ENCODE measurements at regions not wholly inside any gene's neighbourhood (a gene's known extent, or its start where the extent isn't known, plus 50 kb on each side); places are given as distances from the start of the nearest gene placed in this dataset.

- no peak for DNase-seq (ENCODE audit: low spot score)
Observed at GRCh38 chr5:89036166-89036565, 153.2 kb upstream of the MEF2C start.

- DNase-seq (ENCODE audit: low spot score) = no peak
Observed at GRCh38 chr5:89034588-89034987, 151.6 kb upstream of the MEF2C start.

DNA sequence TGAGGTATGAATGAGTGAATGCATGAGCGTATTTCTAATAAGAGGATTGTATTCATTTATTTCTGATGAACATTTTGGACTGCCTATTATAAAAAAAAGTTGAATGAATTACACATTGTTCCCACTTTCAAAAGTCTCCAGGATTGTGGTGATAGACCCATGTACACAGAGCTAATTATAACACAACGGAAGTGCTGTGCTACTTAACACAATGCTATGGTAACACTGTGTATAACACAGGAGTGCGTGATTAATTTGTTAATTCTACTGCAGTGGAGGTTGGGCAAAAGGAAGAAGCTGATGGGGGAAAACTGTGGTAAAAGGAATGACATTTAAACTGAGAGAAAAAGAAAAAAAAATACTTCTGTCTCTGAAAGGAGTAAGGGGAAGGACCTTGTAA, 147.8 kb upstream of the MEF2C start:
- DNase-seq (ENCODE audit: low spot score) = no peak

DNA sequence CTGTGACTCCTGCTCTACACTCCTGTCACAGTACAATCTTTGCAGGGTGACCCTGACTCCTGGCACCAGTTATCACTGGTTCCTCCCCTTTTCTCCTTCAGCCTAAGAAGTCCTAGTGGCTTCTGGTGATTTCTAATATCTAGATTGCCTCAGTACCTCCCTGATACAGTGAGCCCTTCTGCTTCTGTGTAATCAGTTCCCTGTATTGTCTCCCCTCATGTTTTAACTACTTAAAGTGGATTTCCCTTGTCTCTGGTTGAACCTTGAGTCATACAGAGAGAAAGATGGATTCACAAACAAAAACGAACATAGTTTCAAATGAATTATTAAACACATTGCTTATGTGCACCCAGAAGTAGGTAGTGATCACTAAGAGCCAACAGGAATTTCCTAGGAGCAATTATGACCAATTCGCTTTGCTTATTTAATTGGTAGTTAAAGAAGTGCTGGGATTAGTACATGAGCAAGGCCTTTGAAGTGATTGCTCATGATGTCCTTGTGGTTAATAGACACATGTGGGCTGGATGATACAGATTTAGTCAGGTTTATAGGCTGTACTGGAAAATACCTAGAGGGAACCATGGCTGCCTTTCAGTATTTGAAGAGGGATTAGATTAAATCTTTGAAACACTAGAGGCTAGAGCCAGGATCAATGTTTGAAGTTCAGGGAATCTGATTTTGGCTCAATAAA, 145.8 kb upstream of the MEF2C start:
- DNase-seq (ENCODE audit: low spot score) = no peak

GRCh38 chr5:89024045-89024444, 141.1 kb upstream of the MEF2C start:
- no peak for DNase-seq (ENCODE audit: low spot score)

GRCh38 chr5:89020926-89021610, 138.1 kb upstream of the MEF2C start:
- no peak for DNase-seq (ENCODE audit: low spot score)

- no peak for DNase-seq (ENCODE audit: low spot score)
Observed at GRCh38 chr5:89016741-89017303, 133.8 kb upstream of the MEF2C start.

DNA sequence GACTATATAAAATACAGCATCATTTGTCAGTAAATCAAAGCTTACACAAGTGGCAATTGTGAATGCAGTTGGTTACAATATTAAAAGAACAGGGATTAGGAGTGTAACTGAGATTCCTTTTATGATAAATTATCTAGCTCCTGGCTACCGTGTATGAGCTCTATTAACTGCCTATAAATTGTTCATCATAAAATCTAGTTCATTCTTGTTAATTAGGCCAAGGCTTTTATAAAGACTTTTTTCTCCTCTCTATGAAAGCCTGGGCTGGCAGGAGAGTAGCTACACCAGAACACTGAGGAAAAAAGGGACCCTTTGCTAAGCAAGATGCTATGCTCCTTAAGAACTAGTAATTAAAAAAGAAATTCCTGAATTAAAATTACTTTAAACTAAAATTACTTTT, 132.4 kb upstream of the MEF2C start:
- no peak for DNase-seq (ENCODE audit: low spot score)

DNA sequence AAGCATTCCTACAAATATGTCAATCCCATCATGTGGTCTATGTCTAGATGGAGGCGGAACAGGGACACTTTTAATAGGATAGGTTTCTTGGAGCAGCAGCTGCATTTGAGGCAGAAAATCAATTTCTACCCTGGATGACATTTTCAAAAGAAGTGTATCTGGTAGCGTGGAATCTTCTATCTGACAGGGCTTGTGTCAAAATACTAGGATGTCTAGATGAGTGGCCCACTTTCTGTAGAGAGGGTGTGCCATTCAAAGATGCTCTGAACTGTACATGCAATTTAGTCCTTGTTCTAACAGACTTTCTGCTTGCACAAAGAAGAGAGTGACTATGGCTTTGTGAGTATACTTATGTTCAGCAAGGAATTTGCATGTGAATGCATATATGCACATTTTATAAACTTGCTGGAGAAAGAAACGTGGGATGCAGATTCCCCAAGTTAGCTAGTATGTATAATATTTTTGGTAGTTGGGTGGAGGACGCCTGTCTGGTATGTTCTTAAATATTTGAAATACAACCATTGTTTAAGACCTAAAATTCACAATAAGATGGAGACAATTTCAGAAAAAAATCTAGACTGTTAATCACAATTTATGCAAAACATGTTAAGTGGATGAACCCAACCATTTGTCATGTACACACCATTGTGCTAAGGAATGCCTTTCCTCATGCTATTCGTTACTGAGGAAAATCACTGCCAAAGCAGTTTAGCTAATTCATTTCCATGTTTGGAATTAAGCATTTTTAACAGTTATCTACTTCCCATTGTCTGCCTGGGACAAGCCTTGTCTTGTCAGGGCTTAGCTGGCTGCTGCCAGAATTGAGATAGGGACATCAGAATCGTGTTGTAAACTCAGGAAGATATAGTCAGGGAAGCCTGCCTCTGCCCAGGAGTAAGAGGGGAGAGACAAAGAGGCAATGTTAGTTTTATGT, 129.1 kb upstream of the MEF2C start:
- DNase-seq (ENCODE audit: low spot score) = no peak

GRCh38 chr5:89010512-89010911, 127.5 kb upstream of the MEF2C start:
- DNase-seq (ENCODE audit: low spot score) = no peak

- no peak for DNase-seq (ENCODE audit: low spot score)
Observed at GRCh38 chr5:89008291-89008690, 125.3 kb upstream of the MEF2C start.

DNA sequence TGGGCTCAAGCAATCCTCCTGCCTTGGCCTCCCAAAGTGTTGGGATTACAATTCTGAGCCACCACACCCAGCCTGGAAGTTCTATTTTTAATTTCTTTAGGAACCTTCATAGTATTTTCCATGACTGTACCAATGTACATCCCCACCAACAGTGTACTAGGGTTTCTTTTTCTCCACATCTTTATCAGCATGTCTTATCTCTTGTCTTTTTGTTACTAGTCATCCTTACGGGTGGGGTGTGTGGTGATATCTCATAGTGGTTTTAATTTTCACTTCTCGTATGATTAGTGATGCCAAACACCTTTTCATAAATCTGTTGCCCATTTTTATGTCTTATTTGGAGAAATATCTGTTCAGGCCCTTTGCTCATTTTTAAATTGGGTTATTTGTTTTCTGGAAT, 123.0 kb upstream of the MEF2C start:
- DNase-seq (ENCODE audit: low spot score) = no peak

DNA sequence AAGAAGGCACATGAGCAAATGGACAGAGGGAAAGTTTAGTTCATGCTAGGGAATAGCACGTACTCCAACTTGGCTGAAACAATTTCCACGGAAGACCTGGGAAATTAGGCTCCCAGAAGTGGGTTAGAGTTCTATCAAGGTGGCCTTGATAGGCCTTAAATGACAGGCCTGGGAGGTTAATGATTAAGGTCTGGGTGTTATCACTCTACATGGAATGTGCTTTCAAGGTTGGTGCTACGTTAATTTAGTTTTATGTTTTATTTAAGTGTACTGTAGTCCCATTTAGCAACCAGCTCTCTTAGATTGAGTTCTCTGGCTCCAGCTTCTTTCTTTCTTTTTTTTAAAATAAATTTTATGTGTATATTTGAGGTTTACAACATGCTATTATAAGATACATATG, 121.4 kb upstream of the MEF2C start:
- DNase-seq (ENCODE audit: low spot score) = no peak

- no peak for DNase-seq (ENCODE audit: low spot score)
Observed at GRCh38 chr5:89003563-89004036, 120.6 kb upstream of the MEF2C start.

- no peak for DNase-seq (ENCODE audit: low spot score)
Observed at GRCh38 chr5:88999853-89000252, 116.9 kb upstream of the MEF2C start.

- DNase-seq (ENCODE audit: low spot score) = no peak
Observed at GRCh38 chr5:88997937-88998336, 115.0 kb upstream of the MEF2C start.

DNA sequence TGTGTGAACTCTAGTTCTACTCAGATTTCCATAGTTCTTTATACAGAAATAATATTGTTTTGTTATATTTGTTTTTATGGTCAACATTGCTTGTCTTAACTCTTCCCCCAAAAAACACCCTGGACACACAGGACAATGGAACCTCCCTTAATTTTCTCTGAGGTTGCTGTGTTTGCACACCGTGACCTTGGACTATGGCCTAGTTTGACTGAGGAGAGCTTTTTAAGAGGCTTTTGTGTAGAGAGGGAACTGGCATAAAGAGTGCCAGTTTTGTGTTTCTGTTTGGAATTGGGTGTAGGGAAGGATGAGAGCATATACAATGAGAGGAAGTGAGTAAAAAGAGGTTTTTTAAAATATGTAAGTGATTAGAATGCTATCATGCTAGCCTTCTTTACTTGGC, 101.1 kb upstream of the MEF2C start:
- DNase-seq (ENCODE audit: low spot score) = no peak

GRCh38 chr5:88979726-88980125, 96.7 kb upstream of the MEF2C start:
- DNase-seq (ENCODE audit: low spot score) = no peak

DNA sequence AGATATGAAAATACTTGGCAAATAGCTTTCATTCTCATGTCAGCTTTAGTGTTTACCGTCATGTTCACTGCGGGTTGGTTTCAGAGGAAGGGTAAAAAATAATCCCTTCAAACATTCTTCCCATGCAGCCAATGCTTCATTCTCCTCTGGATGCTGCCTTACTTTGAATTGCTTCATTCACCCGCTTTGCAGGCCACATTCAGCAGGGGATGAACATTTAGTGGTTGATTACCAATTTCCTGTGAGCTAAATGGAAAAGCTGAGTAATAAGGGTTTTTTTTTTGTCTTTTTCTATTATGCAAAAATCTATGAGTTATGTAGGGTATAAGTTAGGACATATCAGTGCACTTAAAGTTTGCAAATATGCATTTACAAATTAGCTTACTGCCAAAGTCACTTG, 96.3 kb upstream of the MEF2C start:
- no peak for DNase-seq (ENCODE audit: low spot score)

DNA sequence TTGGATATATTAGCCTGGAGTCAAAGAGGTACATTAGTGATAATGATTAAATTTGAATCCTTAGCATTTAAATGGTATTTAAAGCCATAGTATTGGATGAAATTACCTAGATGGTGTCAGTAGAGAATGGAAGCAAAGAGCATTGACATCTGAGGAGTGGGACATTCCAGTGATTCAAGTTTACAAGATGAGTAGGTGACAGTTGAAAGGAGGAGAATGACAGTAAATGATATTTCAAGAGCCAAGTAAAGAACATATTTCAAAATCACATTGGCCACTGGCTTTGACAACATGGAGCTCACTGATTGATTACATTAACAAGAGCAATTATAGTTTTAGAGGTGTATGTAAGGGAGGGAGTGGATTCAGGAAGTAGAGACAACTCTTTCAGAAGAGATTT, 93.9 kb upstream of the MEF2C start:
- no peak for DNase-seq (ENCODE audit: low spot score)

DNA sequence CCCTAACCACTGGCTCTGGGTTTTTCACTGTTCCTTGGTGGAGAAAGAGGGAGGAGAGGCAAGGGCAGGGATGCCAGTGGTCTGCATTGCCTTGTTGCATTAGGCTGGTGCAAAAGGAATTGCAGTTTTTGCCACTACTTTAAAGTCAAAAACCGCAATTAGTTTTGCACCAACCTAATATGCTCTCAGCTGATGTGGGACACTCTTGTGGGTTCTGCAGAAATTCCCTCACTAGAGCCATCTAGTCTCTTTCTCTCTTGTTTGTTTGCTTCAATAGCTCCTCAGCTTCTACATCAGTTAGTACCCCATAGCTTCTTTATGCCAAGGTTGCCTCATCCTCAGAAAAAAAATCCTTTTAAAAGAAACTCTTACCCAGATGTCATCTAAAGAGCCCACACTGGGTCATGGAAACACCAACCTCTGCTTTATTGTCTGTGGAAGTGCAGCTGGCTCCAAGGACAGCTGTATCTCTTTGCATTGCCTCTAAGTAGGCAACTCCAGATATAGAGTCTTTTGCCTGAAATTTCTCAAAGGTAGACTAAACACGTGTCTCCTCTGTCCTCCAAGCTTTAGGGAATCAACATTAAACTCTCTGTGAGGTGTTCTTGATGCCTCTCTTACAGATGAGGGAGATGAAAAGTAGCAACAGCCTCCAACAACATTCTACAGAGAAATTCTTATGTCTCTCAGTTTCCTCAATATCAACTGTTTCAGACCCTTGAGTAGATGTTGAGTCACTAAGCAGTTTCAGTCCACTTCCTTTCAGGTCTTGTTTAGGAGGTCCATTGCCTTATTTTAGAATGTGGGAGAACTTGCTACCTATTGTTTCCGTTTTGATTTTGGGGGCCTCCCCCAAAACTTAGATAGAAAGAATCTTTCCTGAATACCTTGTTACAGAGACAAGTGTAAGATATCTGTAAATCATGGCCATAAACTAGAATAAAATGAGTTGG, 84.9 kb upstream of the MEF2C start:
- DNase-seq (ENCODE audit: low spot score) = no peak

Measured in D341Med (cell line).